HG02973 (cell line): ENCODE measurements at regions not wholly inside any gene's neighbourhood (a gene's known extent, or its start where the extent isn't known, plus 50 kb on each side); places are given as distances from the start of the nearest gene placed in this dataset.
"Not testable (repeated sequence)": the region's sequence is repeated elsewhere in the genome, so short reads cannot be mapped to it uniquely, and the experiment has no call there.

Experiments used
- ATAC-seq: cut with Tn5 transposase; IDR thresholded peaks from one replicate; pipeline ENCODE4 v1.9.1; 2021; ENCODE audit warnings: moderate library complexity; ENCODE audit not compliant: unreplicated experiment

DNA sequence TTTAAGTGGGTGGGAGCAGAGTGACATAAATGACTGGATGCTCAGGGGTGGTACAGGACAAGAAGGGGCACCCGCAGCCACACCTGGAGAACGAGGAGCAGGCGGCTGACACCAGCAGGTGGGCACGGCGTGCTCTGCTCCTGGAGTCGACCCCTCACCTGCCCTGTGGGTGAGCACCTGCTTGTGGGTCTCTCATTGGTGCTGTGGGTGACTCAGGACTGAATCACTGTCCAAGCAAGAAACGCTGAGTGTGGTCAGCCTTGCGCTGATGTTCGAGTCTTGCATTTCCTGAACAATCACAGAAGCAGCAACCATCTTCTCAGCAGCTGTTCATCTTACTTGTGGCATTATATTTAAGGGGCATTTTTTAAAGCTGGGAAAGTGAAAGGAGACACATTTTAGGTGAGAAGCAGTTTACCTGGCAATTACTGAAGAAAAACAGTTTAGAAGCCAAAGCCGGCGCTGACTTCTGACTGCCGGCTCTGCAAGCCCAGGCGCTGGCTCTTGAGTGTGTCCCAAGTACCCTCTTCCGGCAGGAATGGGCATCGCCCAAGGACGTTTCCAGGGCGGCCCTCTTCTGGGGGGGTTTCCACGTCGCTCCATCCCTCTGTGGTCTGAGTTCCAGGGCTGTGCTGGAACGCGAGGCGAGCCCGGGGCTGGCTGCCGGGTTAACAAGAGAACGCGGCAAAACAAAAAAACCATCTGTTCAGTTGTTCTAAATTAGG lies 145.2 kb upstream of the PFKP start:
- no peak for ATAC-seq

GRCh38 chr10:2920637-2921036 lies 146.7 kb upstream of the PFKP start:
- no peak for ATAC-seq

- no peak for ATAC-seq
Observed at GRCh38 chr10:2920168-2920567, 147.2 kb upstream of the PFKP start.

DNA sequence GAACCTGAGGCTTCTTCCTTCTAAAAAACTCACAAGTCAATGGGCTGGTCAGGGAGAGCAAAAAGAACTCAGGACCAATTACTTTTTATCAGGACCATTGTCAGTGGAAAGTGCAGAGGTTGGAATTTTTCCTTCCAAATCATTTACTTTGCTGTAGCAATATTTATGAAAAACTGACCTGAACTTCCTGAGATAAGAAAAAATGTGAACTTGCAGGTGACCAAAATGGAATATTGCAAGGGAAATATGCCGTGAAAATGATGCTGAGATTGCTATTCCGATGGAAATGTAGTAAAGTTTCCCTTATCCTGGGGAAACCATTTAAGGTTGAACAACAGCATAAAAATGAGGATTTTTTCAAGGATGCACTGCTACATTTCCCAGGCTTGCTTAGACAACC lies 148.3 kb upstream of the PFKP start:
- ATAC-seq, result no peak

GRCh38 chr10:2918489-2918888 lies 148.9 kb upstream of the PFKP start:
- no peak for ATAC-seq

DNA sequence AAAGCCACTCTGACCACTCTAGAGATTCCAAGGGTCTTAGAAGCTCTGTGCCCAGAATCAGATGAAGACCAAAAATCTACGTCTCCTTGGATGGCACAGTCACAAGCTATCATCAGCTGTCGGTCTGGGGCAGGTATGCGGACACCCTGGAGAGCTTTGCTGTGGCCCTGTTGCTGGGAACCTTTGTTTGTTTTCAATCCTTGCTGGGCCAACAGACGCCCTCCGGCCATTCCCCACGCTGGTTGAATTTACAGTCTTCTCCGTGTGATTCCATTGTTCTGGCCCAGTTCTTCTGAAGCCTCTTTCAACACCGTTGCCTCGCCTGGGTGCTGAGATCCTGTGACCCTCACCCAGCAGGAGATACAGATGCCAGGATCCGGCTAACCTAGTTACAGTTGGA lies 149.4 kb upstream of the PFKP start:
- ATAC-seq, result no peak

GRCh38 chr10:2915412-2915811 lies 151.9 kb upstream of the PFKP start:
- ATAC-seq, result no peak

- ATAC-seq, result no peak
Observed at GRCh38 chr10:2914741-2915140, 152.6 kb upstream of the PFKP start.

GRCh38 chr10:2913474-2913873 lies 153.9 kb upstream of the PFKP start:
- ATAC-seq, result no peak

- ATAC-seq, result no peak
Observed at GRCh38 chr10:2910656-2911055, 156.7 kb upstream of the PFKP start.

DNA sequence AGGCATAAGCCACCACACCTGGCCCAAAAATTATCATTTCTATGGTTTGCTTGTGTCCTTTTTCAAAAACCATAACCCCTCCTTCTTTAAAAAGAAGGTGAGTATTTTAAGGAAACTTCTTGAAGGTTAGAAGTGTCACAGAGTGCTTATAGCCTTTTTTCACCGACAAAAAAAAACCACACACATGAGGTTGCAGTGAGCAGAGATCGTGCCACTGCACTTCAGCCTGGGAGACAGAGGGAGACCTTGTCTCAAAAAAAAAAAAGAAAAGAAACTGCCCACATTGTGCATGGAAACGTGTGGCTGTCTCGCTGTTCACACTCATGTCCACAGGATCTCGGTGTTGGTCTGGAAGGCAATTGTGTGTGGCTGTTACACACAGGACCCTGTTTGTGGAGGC lies 157.4 kb upstream of the PFKP start:
- no peak for ATAC-seq

DNA sequence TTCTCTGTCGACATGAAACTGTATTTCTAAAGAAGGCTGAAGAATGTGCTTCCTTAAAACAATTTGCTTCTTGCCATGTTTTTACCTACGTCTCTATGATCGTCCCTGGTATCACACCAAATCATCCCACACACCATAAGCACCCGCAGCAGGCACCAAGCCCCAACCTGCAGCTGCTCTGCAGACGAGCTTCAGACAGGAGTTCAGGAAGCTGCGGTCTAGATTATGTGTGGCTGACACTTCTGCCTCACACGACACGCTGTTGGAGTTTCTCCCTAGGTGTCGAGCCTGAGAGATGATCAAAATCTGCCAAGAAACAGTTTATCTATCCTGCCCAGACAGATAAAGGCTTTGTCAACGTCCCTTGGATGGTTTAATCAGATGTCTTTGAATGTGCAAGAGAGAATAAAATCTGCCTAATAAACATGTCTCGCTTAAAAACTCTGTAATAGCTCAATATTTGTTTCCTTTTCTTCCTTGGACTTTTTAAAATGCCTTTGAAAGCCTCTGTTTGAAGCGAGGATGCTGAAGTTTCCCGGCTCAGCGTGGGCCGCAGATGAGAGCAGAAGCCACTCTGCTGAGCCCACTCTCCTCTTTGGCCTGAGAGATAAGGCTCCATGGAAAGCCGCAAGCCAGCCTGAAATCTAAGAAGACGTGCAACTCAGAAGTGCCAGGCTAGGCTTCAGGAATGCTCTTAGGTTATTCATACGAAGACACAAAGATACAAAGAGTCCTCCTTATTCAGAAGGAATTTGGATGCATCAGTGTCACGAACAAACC lies 158.3 kb upstream of the PFKP start:
- ATAC-seq, result no peak

GRCh38 chr10:2906974-2907373 lies 160.4 kb upstream of the PFKP start:
- ATAC-seq, result no peak

GRCh38 chr10:2905851-2906250 lies 161.5 kb upstream of the PFKP start:
- ATAC-seq, result no peak

DNA sequence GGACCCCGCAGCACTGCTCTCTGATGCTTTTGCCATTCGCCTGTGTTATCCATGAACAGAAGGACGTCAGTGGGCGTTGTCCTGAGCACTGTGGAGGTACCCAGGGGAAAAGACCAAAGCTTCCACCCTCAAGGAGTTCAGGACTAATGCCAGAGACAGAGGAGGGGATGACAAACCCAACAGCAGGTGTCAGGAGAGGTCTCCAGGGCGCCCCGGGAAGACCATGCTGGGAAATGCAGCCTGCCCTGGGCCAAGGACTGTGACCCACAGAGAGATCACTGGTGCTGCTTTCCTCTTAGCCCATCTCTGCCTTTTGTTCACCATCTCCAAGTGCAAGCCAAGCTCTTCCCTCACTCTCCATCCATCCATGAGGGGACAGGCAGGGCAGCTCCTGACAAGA lies 166.8 kb upstream of the PFKP start:
- ATAC-seq, result no peak

GRCh38 chr10:2899246-2899951 lies 167.9 kb upstream of the PFKP start:
- no peak for ATAC-seq

DNA sequence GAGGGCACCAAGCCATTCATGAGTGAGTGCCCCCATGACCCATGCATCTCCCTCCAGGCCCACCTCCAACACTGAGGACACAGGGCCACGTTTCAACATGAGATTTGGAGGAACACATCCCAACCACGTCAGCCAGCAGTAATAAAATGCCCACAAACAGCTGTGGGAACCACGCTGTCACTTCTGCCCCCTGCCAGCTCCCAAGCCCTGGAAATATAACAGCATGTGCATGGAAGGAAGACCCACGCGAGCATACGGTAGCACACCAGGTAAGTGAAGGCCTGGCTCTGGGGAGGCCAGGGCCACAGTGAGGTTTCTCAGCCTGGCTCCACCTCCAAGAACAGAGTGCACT lies 168.9 kb upstream of the PFKP start:
- ATAC-seq, result no peak

GRCh38 chr10:2897619-2898508 lies 169.5 kb upstream of the PFKP start:
- ATAC-seq, result no peak

DNA sequence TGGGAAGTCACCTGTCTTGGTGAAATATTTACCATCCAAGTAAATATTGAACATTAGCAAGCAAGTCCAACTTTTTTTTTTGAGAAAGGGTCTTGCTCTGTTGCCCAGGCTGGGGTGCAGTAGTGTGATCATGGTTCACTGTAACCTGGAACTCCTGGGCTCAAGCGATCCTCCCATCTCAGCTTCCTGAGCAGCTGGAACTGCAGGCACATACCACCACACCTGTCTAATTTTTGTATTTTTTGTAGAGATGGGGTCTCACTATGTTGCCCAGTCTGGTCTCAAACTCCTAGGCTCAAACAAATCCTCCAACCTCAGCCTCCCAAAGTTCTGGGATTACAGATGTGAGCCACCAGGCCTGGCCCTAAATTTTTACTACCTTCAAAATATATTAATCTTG lies 171.0 kb upstream of the PFKP start:
- ATAC-seq, result not testable (repeated sequence)

DNA sequence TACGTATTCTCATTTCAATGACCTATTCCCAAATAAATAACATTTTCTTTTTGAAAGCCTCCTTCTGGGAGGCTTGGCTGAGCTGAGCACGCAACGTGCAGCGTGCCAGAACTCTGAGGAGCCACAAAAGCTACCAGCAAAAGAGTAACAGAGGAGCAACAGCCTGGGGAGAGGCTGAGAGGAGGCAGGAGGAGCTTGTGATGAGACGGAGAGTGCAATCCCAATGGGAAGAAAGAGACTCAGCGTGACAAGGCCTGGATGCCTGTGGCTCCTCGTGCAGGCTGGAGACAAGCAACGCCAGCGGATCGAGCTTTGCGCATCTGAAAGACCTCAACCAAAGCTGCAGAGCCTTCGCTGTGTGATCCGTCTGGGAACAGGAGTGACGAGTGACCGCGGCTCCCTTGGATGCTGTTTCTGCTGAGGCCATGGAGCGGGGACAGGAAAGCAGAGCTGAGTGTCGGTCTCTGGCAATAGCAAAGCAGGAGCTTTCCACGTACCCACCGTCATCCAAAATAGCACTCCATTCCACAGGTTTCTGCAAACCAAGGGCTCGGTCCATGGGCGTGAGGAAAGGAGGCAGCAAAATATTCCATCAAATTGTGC lies 171.7 kb upstream of the PFKP start:
- ATAC-seq, result no peak

DNA sequence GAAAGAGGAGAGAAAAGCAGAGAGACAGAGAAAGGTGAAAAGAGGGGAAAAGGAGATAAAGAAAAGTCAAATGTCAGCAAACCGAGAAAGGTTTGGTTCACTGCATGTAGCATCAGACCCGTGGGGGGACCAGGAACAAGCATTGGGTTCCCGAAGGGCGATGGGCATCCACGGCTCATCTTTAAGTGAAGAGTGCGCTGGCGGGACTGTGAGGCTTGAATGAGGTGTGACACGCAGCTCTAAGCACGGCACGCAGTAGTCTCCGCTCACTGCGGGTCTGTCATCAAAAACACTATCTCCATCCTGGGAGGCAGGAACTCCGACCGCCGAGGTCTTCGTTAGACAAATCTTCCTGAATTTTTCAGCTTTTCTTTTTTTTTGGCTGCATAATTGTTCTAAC lies 173.4 kb upstream of the PFKP start:
- ATAC-seq, result no peak
